ENCODE measurements at regions not wholly inside any gene's neighbourhood (a gene's known extent, or its start where the extent isn't known, plus 50 kb on each side); places are given as distances from the start of the nearest gene placed in this dataset.
"Not testable (repeated sequence)": the region's sequence is repeated elsewhere in the genome, so short reads cannot be mapped to it uniquely, and the experiment has no call there.

- TF ChIP-seq, protein P1, sequence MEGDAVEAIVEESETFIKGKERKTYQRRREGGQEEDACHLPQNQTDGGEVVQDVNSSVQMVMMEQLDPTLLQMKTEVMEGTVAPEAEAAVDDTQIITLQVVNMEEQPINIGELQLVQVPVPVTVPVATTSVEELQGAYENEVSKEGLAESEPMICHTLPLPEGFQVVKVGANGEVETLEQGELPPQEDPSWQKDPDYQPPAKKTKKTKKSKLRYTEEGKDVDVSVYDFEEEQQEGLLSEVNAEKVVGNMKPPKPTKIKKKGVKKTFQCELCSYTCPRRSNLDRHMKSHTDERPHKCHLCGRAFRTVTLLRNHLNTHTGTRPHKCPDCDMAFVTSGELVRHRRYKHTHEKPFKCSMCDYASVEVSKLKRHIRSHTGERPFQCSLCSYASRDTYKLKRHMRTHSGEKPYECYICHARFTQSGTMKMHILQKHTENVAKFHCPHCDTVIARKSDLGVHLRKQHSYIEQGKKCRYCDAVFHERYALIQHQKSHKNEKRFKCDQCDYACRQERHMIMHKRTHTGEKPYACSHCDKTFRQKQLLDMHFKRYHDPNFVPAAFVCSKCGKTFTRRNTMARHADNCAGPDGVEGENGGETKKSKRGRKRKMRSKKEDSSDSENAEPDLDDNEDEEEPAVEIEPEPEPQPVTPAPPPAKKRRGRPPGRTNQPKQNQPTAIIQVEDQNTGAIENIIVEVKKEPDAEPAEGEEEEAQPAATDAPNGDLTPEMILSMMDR (IDR thresholded peaks at IDR 0.05) = not testable (repeated sequence)
- TF ChIP-seq POLR2AphosphoS5 (IDR thresholded peaks at IDR 0.05) = not testable (repeated sequence)
Measured at GRCh38 chr16:29605593-29606205, 57.3 kb upstream of the SPN start.
